Progenitor cell of endocrine pancreas (in vitro differentiated cells): ENCODE measurements at regions not wholly inside any gene's neighbourhood (a gene's known extent, or its start where the extent isn't known, plus 50 kb on each side); places are given as distances from the start of the nearest gene placed in this dataset.

ENCODE experiments used
- DNase-seq: peaks from one replicate; pipeline ENCODE4 v3.0.0; 2021; ENCODE audit warnings: low spot score; ENCODE audit not compliant: unreplicated experiment
- H3K27ac Mint-ChIP-seq: 2 replicates; pipeline ENCODE4 v1.8.0; 2021; ENCODE audit warnings: mild to moderate bottlenecking, moderate library complexity, mixed read lengths
- H3K27me3 Mint-ChIP-seq: 2 replicates; pipeline ENCODE4 v1.8.0; 2021; ENCODE audit warnings: mixed read lengths
- H3K36me3 Mint-ChIP-seq: 2 replicates; pipeline ENCODE4 v1.8.0; 2022; ENCODE audit warnings: mixed read lengths; ENCODE audit not compliant: insufficient read depth
- H3K4me1 Mint-ChIP-seq: 2 replicates; pipeline ENCODE4 v1.8.0; 2021; ENCODE audit warnings: low read depth, mixed read lengths
- H3K4me3 Mint-ChIP-seq: 2 replicates; pipeline ENCODE4 v1.8.0; 2021; ENCODE audit warnings: low read depth, mild to moderate bottlenecking, moderate library complexity, mixed read lengths
- H3K9me3 Mint-ChIP-seq: 2 replicates; pipeline ENCODE4 v1.8.0; 2021; ENCODE audit warnings: low read depth, mixed read lengths
- TF ChIP-seq, protein P1 (sequence below): fragments of 200-600 bp; sonication (generic); IDR thresholded peaks from one replicate; pipeline ENCODE4 v1.5.0; 2021; ENCODE audit warnings: antibody characterized with exemption, mild to moderate bottlenecking; ENCODE audit not compliant: unreplicated experiment

- DNase-seq: no peak
- no peaks in the 10 kb centered on the region for H3K27me3 Mint-ChIP-seq
- peaks cover 32% of the 10 kb centered on the region for H3K4me1 Mint-ChIP-seq
- H3K36me3 Mint-ChIP-seq: no peaks in the 10 kb centered on the region
- H3K9me3 Mint-ChIP-seq: no peaks in the 10 kb centered on the region
- TF ChIP-seq, protein P1, sequence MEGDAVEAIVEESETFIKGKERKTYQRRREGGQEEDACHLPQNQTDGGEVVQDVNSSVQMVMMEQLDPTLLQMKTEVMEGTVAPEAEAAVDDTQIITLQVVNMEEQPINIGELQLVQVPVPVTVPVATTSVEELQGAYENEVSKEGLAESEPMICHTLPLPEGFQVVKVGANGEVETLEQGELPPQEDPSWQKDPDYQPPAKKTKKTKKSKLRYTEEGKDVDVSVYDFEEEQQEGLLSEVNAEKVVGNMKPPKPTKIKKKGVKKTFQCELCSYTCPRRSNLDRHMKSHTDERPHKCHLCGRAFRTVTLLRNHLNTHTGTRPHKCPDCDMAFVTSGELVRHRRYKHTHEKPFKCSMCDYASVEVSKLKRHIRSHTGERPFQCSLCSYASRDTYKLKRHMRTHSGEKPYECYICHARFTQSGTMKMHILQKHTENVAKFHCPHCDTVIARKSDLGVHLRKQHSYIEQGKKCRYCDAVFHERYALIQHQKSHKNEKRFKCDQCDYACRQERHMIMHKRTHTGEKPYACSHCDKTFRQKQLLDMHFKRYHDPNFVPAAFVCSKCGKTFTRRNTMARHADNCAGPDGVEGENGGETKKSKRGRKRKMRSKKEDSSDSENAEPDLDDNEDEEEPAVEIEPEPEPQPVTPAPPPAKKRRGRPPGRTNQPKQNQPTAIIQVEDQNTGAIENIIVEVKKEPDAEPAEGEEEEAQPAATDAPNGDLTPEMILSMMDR: no peak
- no peak overlapping the region for H3K4me3 Mint-ChIP-seq
- H3K27ac Mint-ChIP-seq: no peak overlapping the region
Observed at GRCh38 chr4:18403327-18403726, 381.8 kb upstream of the LCORL start.

GRCh38 chr4:18401868-18402267 is 380.3 kb upstream of the LCORL start:
- Mint-ChIP-seq H3K9me3 (no peaks in the 10 kb centered on the region), H3K36me3 (no peaks in the 10 kb centered on the region), H3K27me3 (no peaks in the 10 kb centered on the region), H3K4me3 (no peak overlapping the region), H3K4me1 (peaks cover 34% of the 10 kb centered on the region), H3K27ac (no peak overlapping the region)
- no peak for DNase-seq
- TF ChIP-seq, protein P1: no peak

DNA sequence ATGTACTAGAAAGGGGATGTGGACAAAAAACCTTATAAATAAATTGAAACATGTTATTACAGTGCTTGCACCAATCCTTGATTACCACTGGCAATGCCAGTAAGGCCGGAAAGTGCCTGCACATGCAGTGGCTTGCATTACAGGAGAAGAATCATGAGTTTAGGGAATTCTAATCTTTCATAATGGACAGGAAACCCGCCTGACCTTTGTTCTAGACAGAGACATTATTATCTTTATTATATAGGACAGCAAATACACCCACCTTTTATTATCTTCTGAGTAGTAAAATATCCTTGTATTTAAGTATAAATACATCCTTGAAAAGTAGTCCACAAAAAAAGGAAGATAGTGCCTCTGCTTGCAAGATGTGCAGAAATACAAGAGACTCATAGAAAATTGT is 379.9 kb upstream of the LCORL start:
- no peak overlapping the region for H3K27ac Mint-ChIP-seq
- DNase-seq: no peak
- no peak overlapping the region for H3K4me3 Mint-ChIP-seq
- H3K27me3 Mint-ChIP-seq: no peaks in the 10 kb centered on the region
- no peaks in the 10 kb centered on the region for H3K36me3 Mint-ChIP-seq
- TF ChIP-seq, protein P1: no peak
- no peaks in the 10 kb centered on the region for H3K9me3 Mint-ChIP-seq
- peaks cover 30% of the 10 kb centered on the region for H3K4me1 Mint-ChIP-seq

- no peak for DNase-seq
- Mint-ChIP-seq H3K4me1 (peaks cover 15% of the 10 kb centered on the region), H3K4me3 (no peak overlapping the region), H3K36me3 (no peaks in the 10 kb centered on the region), H3K27ac (no peak overlapping the region), H3K9me3 (no peaks in the 10 kb centered on the region), H3K27me3 (no peaks in the 10 kb centered on the region)
- TF ChIP-seq, protein P1: no peak
Observed at GRCh38 chr4:18398661-18399060, 377.1 kb upstream of the LCORL start.

DNA sequence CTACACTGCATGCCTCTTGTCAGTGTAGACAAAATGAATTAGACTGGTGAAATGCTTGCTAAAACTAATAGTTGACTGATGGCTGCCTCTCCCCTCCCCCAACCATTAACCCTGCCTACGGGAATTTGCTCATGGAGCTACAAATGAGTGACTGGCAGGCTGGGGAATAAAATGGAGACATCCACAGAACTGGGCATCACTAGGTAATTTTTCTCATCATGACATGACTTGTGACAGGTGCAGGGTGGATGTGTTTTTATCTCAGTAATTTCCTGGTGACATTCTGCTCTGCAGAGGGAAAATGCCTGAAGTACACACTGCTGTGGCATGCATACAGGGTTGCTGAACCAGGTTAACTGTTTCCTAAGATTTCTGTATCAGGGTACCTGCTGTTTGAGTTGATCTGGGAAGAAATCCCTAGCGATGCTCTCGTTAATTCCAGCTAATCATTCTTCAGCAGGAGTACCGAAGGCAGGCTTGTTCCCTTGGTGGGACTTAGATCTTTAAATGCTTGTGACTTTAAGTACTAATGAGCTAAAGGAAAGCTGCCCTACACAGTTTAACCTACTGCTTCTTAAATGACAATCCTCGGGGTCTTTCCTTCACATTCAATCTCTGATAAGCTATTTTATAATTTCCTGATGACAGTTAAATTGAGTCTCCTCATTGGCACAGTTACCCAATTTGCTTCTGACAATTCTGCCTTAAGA is 376.3 kb upstream of the LCORL start:
- TF ChIP-seq, protein P1: no peak
- no peaks in the 10 kb centered on the region for H3K27me3 Mint-ChIP-seq
- H3K4me1 Mint-ChIP-seq: peaks cover 9% of the 10 kb centered on the region
- no peak overlapping the region for H3K4me3 Mint-ChIP-seq
- no peaks in the 10 kb centered on the region for H3K36me3 Mint-ChIP-seq
- no peak for DNase-seq
- H3K27ac Mint-ChIP-seq: no peak overlapping the region
- H3K9me3 Mint-ChIP-seq: no peaks in the 10 kb centered on the region
